H1 (cell line): ENCODE measurements at regions not wholly inside any gene's neighbourhood (a gene's known extent, or its start where the extent isn't known, plus 50 kb on each side); places are given as distances from the start of the nearest gene placed in this dataset.

Source experiments
- CTCF ChIA-PET: fragments of 300-600 bp; sonication (Branson Sonifier 250); formaldehyde crosslinking; loops from one replicate; lab custom pipeline; 2021; ENCODE audit not compliant: partially characterized antibody; lab: Charles Lee
- POLR2A ChIA-PET: fragments of 300-600 bp; sonication (Branson Sonifier 250); formaldehyde crosslinking; loops from one replicate; lab custom pipeline; 2021; ENCODE audit warnings: inconsistent platforms; ENCODE audit not compliant: partially characterized antibody; lab: Charles Lee
- DNase-seq, 2 experiments: peaks; one replicate each; pipeline versions ENCODE4 v3.0.0 to v3.0.0-alpha.2; 2010 to 2022; ENCODE audit warnings: low spot score in 2 of 2, low read depth in 1 of 2, mixed read lengths in 1 of 2
- FAIRE-seq: peaks from 2 replicates; lab custom pipeline; 2011; peaks lifted over from hg19 to GRCh38; lab: Jason Lieb, UNC
- H2AFZ ChIP-seq: 2 replicates; pipeline ENCODE4 v1.8.1; 2012; ENCODE audit warnings: low read length, inconsistent platforms
- H2AK5ac ChIP-seq: 2 replicates; pipeline ENCODE4 v1.6.1; 2013; ENCODE audit warnings: low read depth, low read length
- H2BK120ac ChIP-seq: replicated peaks from 2 replicates; pipeline ENCODE3; 2013; ENCODE audit warnings: low read depth, low read length, inconsistent platforms
- H2BK12ac ChIP-seq: 2 replicates; pipeline ENCODE4 v1.6.1; 2013; ENCODE audit warnings: low read depth, low read length
- H2BK15ac ChIP-seq: 2 replicates; pipeline ENCODE4 v1.6.1; 2013; ENCODE audit warnings: low read length
- H2BK20ac ChIP-seq: 2 replicates; pipeline ENCODE4 v1.6.1; 2013; ENCODE audit warnings: low read length
- H2BK5ac ChIP-seq: 2 replicates; pipeline ENCODE4 v1.6.1; 2013; ENCODE audit warnings: low read depth, low read length
- H3K14ac ChIP-seq: 2 replicates; pipeline ENCODE4 v1.6.1; 2013; ENCODE audit warnings: inconsistent platforms; ENCODE audit not compliant: insufficient read length
- H3K18ac ChIP-seq: 2 replicates; pipeline ENCODE4 v1.6.1; 2013; ENCODE audit warnings: low read length; ENCODE audit errors: extremely low read depth
- H3K23ac ChIP-seq: 2 replicates; pipeline ENCODE4 v1.6.1; 2013; ENCODE audit warnings: inconsistent platforms; ENCODE audit not compliant: insufficient read length
- H3K23me2 ChIP-seq: 2 replicates; pipeline ENCODE4 v1.6.1; 2013; ENCODE audit warnings: low read depth, low read length
- H3K27ac ChIP-seq: 2 replicates; pipeline ENCODE4 v1.6.1; 2011; ENCODE audit warnings: low read depth, low read length, inconsistent platforms
- H3K27me3 ChIP-seq, 4 experiments: replicated peaks in 1 of 4; 1 replicate in 1 of 4; 2 replicates in 3 of 4; pipeline versions ENCODE4 v1.6.1 to v1.8.1; 2011 to 2013; ENCODE audit warnings: low read length in 3 of 4, mild to moderate bottlenecking in 3 of 4, inconsistent platforms in 2 of 4, mixed read lengths in 2 of 4, moderate library complexity in 1 of 4; ENCODE audit not compliant: control insufficient read depth in 3 of 4, insufficient read depth in 3 of 4; ENCODE audit errors: extremely low read depth in 1 of 4
- H3K36me3 ChIP-seq, 4 experiments: 2 replicates each; pipeline versions ENCODE4 v1.6.1 to v1.8.1; 2011 to 2013; ENCODE audit warnings: mild to moderate bottlenecking in 4 of 4, low read length in 3 of 4, moderate library complexity in 2 of 4, control low read depth in 1 of 4, inconsistent platforms in 1 of 4; ENCODE audit not compliant: insufficient read depth in 4 of 4, control insufficient read depth in 2 of 4
- H3K4ac ChIP-seq: replicated peaks from 2 replicates; pipeline ENCODE3; 2013; ENCODE audit warnings: low read length, low read depth, mixed read lengths, inconsistent platforms; ENCODE audit not compliant: insufficient read length
- H3K4me1 ChIP-seq, 4 experiments: replicated peaks in 1 of 4; 1 replicate in 1 of 4; 2 replicates in 3 of 4; pipeline versions ENCODE4 v1.6.1 to v1.8.1; 2011 to 2013; ENCODE audit warnings: low read length in 3 of 4, inconsistent platforms in 2 of 4, mixed read lengths in 1 of 4; ENCODE audit not compliant: insufficient read depth in 4 of 4, control insufficient read depth in 3 of 4
- H3K4me2 ChIP-seq, 2 experiments: 2 replicates each; pipeline versions ENCODE4 v1.6.1 to v1.8.1; 2011 to 2013; ENCODE audit warnings: low read depth in 2 of 2, low read length in 2 of 2, control low read depth in 1 of 2, inconsistent platforms in 1 of 2, mild to moderate bottlenecking in 1 of 2; ENCODE audit not compliant: insufficient read depth in 1 of 2
- H3K4me3 ChIP-seq, 4 experiments: fragments of 200-600, 300-600 bp in 1 of 4; sonication (generic), shearing (Covaris generic), sonication (Bioruptor Twin) in 1 of 4; 2 replicates each; pipeline versions ENCODE4 v1.5.1 to v1.8.1; 2011 to 2016; ENCODE audit warnings: low read length in 4 of 4, low read depth in 3 of 4, control low read depth in 2 of 4, inconsistent platforms in 2 of 4, mild to moderate bottlenecking in 2 of 4, mixed read lengths in 1 of 4, moderate library complexity in 1 of 4; ENCODE audit not compliant: insufficient read depth in 2 of 4; ENCODE audit errors: extremely low read depth in 1 of 4
- H3K56ac ChIP-seq: replicated peaks from 2 replicates; pipeline ENCODE3; 2013; ENCODE audit warnings: low read depth, mild to moderate bottlenecking, mixed read lengths, low read length, inconsistent platforms; ENCODE audit not compliant: insufficient read length
- H3K79me1 ChIP-seq: 2 replicates; pipeline ENCODE4 v1.6.1; 2013; ENCODE audit warnings: low read depth, low read length, control low read depth
- H3K79me2 ChIP-seq, 2 experiments: 2 replicates each; pipeline versions ENCODE4 v1.6.1 to v1.8.1; 2012 to 2013; ENCODE audit warnings: low read length in 2 of 2, mild to moderate bottlenecking in 2 of 2, inconsistent platforms in 1 of 2; ENCODE audit not compliant: insufficient read depth in 2 of 2, control insufficient read depth in 1 of 2
- H3K9ac ChIP-seq, 4 experiments: replicated peaks in 1 of 4; 1 replicate in 1 of 4; 2 replicates in 3 of 4; pipeline versions ENCODE4 v1.6.1 to v1.8.1; 2011 to 2013; ENCODE audit warnings: low read depth in 3 of 4, low read length in 3 of 4, control low read depth in 2 of 4, mild to moderate bottlenecking in 2 of 4, moderate library complexity in 2 of 4, inconsistent platforms in 1 of 4; ENCODE audit errors: extremely low read depth in 1 of 4
- H3K9me3 ChIP-seq, 2 experiments: 2 replicates each; pipeline versions ENCODE4 v1.6.1 to v1.8.1; 2012 to 2013; ENCODE audit warnings: mild to moderate bottlenecking in 2 of 2, moderate library complexity in 2 of 2, control low read depth in 1 of 2, inconsistent platforms in 1 of 2, low read depth in 1 of 2, low read length in 1 of 2, mixed read lengths in 1 of 2; ENCODE audit not compliant: insufficient read depth in 2 of 2
- H4K20me1 ChIP-seq, 2 experiments: replicated peaks in 1 of 2; 2 replicates each; pipeline versions ENCODE3 to v1.8.1; 2011 to 2013; ENCODE audit warnings: inconsistent platforms in 2 of 2, low read length in 2 of 2, mild to moderate bottlenecking in 1 of 2; ENCODE audit not compliant: insufficient read depth in 2 of 2, control insufficient read depth in 1 of 2
- H4K5ac ChIP-seq: 2 replicates; pipeline ENCODE4 v1.6.1; 2013; ENCODE audit warnings: low read length, low read depth, mixed read lengths, inconsistent platforms; ENCODE audit not compliant: insufficient read length
- H4K8ac ChIP-seq: 2 replicates; pipeline ENCODE4 v1.8.0; 2013; ENCODE audit warnings: mild to moderate bottlenecking, moderate library complexity, low read length, inconsistent platforms; ENCODE audit not compliant: insufficient read depth; ENCODE audit errors: extremely low read depth
- H4K91ac ChIP-seq: replicated peaks from 2 replicates; pipeline ENCODE3; 2013; ENCODE audit warnings: low read length, mixed read lengths, inconsistent platforms; ENCODE audit not compliant: insufficient read length
- NANOG ChIP-seq: IDR thresholded peaks from 2 replicates; pipeline ENCODE4 v1.6.1; 2011; ENCODE audit warnings: low read length, low read depth, mild to moderate bottlenecking, inconsistent platforms; ENCODE audit not compliant: insufficient read depth, poor library complexity, severe bottlenecking
- TCF12 ChIP-seq: IDR thresholded peaks from 2 replicates; pipeline ENCODE4 v1.6.1; 2011; ENCODE audit warnings: low read depth, mild to moderate bottlenecking, low read length
- ZNF274 ChIP-seq: IDR thresholded peaks from 2 replicates; pipeline ENCODE4 v1.7.0; 2012; ENCODE audit warnings: low read length, borderline replicate concordance; ENCODE audit errors: extremely low read depth
- WGBS, 2 experiments: shearing (Covaris generic) in 1 of 2; methylation state at CpG; one replicate each; pipeline versions ENCODE4 v1.1.6 to v1.1.7; 2013 to 2015; ENCODE audit warnings: low lambda C conversion rate in 2 of 2, mixed read lengths in 2 of 2, inconsistent platforms in 1 of 2, low coverage in 1 of 2, missing lambda C conversion rate in 1 of 2; ENCODE audit not compliant: insufficient replicate concordance in 2 of 2, insufficient coverage in 1 of 2, insufficient read length in 1 of 2; ENCODE audit errors: extremely low coverage in 1 of 2, missing lambda C conversion rate in 1 of 2; 5-methylcytosine and 5-hydroxymethylcytosine counted together

DNA sequence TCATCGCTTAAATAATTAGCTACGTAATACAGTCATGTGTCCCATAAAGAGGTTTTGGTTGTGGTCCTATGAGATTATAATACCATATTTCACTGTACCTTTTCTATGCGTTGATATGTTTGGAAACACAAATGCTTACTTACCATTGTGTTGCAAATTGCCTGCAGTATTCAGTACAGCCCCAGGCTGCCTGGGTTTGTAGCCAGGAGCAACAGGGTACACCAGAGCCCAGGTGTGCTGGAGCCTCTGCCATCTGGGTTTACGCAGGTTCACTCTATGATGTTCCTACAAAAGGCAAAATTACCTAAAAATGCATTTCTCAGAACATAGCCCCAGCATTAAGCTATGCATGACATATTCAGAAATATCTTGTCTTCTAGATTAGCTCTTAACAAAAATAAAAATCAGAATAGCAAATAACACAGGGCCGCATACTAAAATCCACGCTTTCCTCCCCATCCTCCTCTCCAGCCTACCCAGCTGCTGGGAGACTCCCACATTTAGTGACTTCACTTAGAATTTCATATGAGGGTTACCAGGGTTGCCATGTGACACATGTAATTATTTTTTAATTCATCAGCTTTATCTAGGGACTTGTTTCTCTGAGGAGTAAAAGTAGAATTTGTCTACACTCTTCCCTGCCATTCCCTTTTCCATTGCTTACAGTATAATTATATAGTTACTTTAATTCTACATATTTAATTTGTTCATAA lies 559.0 kb upstream of the ADARB2 start:
- Histone ChIP-seq H3K27ac (no peak overlapping the region), H3K79me1 (no peaks in the 10 kb centered on the region), H3K79me2 (no peaks in the 10 kb centered on the region), H4K5ac (no peak overlapping the region), H4K91ac (no peak overlapping the region), H3K4me1 (peaks cover 0 to 8% (median 0%) of the 10 kb centered on the region in 4 experiments; a peak in 2 of 7 replicates), H2AK5ac (no peak overlapping the region), H3K14ac (no peak overlapping the region), H3K23ac (no peak overlapping the region), H3K18ac (no peak overlapping the region), H2BK5ac (no peak overlapping the region), H3K4ac (no peak overlapping the region), H3K23me2 (no peaks in the 10 kb centered on the region), H2BK15ac (no peak overlapping the region), H3K9me3 (no peaks in the 10 kb centered on the region; a peak in 1 of 4 replicates), H2AFZ (no peak overlapping the region), H4K20me1 (no peaks in the 10 kb centered on the region), H3K9ac (no peak overlapping the region), H3K36me3 (no peaks in the 10 kb centered on the region), H2BK20ac (no peak overlapping the region), H4K8ac (no peak overlapping the region), H2BK12ac (no peak overlapping the region), H3K27me3 (no peaks in the 10 kb centered on the region), H2BK120ac (no peak overlapping the region), H3K56ac (no peak overlapping the region), H3K4me2 (no peak overlapping the region), H3K4me3 (no peak overlapping the region)
- TF ChIP-seq TCF12, result peak; percentile 76; the same call in 1 of the 2 replicates
- no peak for TF ChIP-seq NANOG
- no peak for TF ChIP-seq ZNF274
- no peak for DNase-seq
- CTCF ChIA-PET, result interaction anchor here (0.9 kb wide), 1 partner anchor 145 kb away, joined by 3 read pairs; no protein-coding TSS in a partner anchor
- WGBS, 2 experiments, result 87% methylated on average over 6 of the region's 6 CpGs; no CpG with 5 or more reads in 1 of the 2 experiments
- FAIRE-seq, result peak; percentile 24
- POLR2A ChIA-PET, result no interaction called here
